K562 (cell line): ENCODE measurements at regions not wholly inside any gene's neighbourhood (a gene's known extent, or its start where the extent isn't known, plus 50 kb on each side); places are given as distances from the start of the nearest gene placed in this dataset.

ENCODE experiments used
- BRD4 ChIP-seq: fragments of 200-600 bp; sonication (generic); IDR thresholded peaks from 2 replicates; pipeline ENCODE4 v1.6.1; 2017; ENCODE audit warnings: inconsistent platforms
- MGA ChIP-seq: fragments of 450-650 bp; IDR thresholded peaks from 2 replicates; pipeline ENCODE4 v1.6.1; 2016; ENCODE audit warnings: mild to moderate bottlenecking, moderate library complexity
- NFIC ChIP-seq: fragments of 450-650 bp; IDR thresholded peaks from 2 replicates; pipeline ENCODE4 v1.6.1; 2017; ENCODE audit warnings: mild to moderate bottlenecking, inconsistent platforms
- PHB ChIP-seq: fragments of 250-450 bp; sonication (Bioruptor Pico); IDR thresholded peaks from 2 replicates; pipeline ENCODE4 v1.5.0; 2021
- PTBP1 ChIP-seq: fragments of 200-400 bp; formaldehyde crosslinking; IDR thresholded peaks from 2 replicates; pipeline ENCODE4 v1.6.1; 2017; ENCODE audit warnings: low read depth, low read length
- RAD21 ChIP-seq, 2 experiments: fragments of 250-450 bp in 1 of 2; fragments of 450-650 bp in 1 of 2; sonication (Bioruptor Pico) in 1 of 2; formaldehyde crosslinking in 1 of 2; IDR thresholded peaks in 1 of 2; conservative IDR thresholded peaks in 1 of 2; 2 replicates each; pipeline versions ENCODE4 v1.4.0 to v1.8.0; 2020 to 2022; ENCODE audit warnings: mild to moderate bottlenecking in 2 of 2, moderate library complexity in 1 of 2
- RNF2 ChIP-seq: sonication (generic); IDR thresholded peaks from 2 replicates; pipeline ENCODE4 v1.6.1; 2016
- RUNX1 ChIP-seq: sonication (generic); IDR thresholded peaks from 2 replicates; pipeline ENCODE4 v1.6.1; 2016; ENCODE audit warnings: antibody characterized with exemption, low read depth
- STAG1 ChIP-seq: sonication (generic); formaldehyde crosslinking; IDR thresholded peaks from 2 replicates; pipeline ENCODE4 v1.5.0; 2020; ENCODE audit warnings: missing genetic modification reagents, borderline replicate concordance
- U2AF2 ChIP-seq: fragments of 200-400 bp; formaldehyde crosslinking; optimal IDR thresholded peaks from 2 replicates; pipeline ENCODE3; 2017; ENCODE audit warnings: low read depth, mild to moderate bottlenecking, low read length
- ZNF232 ChIP-seq: sonication (generic); formaldehyde crosslinking; IDR thresholded peaks from 2 replicates; pipeline ENCODE4 v1.8.0; 2022; ENCODE audit warnings: mild to moderate bottlenecking, missing genetic modification reagents
- ZNF354B ChIP-seq: fragments of 250-450 bp; sonication (Bioruptor Pico); IDR thresholded peaks from 2 replicates; pipeline ENCODE4 v1.4.0; 2020
- ZNF436 ChIP-seq: fragments of 250-450, 450-650 bp; sonication (Bioruptor Pico); formaldehyde crosslinking; IDR thresholded peaks from 2 replicates; pipeline ENCODE4 v1.7.0; 2020; ENCODE audit warnings: mild to moderate bottlenecking
- ZNF778 ChIP-seq: fragments of 450-650 bp; formaldehyde crosslinking; IDR thresholded peaks from 2 replicates; pipeline ENCODE4 v1.4.0; 2020; ENCODE audit warnings: mild to moderate bottlenecking, moderate library complexity
- TF ChIP-seq, protein P1 (sequence below): sonication (generic); formaldehyde crosslinking; IDR thresholded peaks from 2 replicates; pipeline ENCODE4 v1.8.0; 2022; ENCODE audit warnings: mild to moderate bottlenecking, missing genetic modification reagents

- no peak for TF ChIP-seq MGA
- TF ChIP-seq RAD21 (CRISPR knock-in tag; conservative IDR thresholded peaks at IDR 0.05 in 1 of 2, IDR thresholded peaks at IDR 0.05 in 1 of 2) = no peak
- no peak for TF ChIP-seq RUNX1
- TF ChIP-seq ZNF436 (CRISPR knock-in tag) = no peak
- TF ChIP-seq ZNF354B (CRISPR knock-in tag) = no peak
- TF ChIP-seq ZNF778 = no peak
- no peak for TF ChIP-seq U2AF2
- TF ChIP-seq, protein P1, sequence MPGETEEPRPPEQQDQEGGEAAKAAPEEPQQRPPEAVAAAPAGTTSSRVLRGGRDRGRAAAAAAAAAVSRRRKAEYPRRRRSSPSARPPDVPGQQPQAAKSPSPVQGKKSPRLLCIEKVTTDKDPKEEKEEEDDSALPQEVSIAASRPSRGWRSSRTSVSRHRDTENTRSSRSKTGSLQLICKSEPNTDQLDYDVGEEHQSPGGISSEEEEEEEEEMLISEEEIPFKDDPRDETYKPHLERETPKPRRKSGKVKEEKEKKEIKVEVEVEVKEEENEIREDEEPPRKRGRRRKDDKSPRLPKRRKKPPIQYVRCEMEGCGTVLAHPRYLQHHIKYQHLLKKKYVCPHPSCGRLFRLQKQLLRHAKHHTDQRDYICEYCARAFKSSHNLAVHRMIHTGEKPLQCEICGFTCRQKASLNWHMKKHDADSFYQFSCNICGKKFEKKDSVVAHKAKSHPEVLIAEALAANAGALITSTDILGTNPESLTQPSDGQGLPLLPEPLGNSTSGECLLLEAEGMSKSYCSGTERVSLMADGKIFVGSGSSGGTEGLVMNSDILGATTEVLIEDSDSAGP (CRISPR knock-in tag) = no peak
- TF ChIP-seq PTBP1 = no peak
- TF ChIP-seq RNF2 = no peak
- TF ChIP-seq NFIC = no peak
- no peak for TF ChIP-seq BRD4
- no peak for TF ChIP-seq STAG1 (CRISPR knock-in tag)
- no peak for TF ChIP-seq ZNF232
- no peak for TF ChIP-seq PHB (CRISPR knock-in tag)
These were observed 138.9 kb upstream of the ASB18 start (continued) for GRCh38 chr2:236403125-236403524.
